ENCODE measurements at regions not wholly inside any gene's neighbourhood (a gene's known extent, or its start where the extent isn't known, plus 50 kb on each side); places are given as distances from the start of the nearest gene placed in this dataset.

GRCh38 chr1:68984289-68984688, 487.4 kb upstream of the DEPDC1 start:
- TF ChIP-seq CTCF (IDR thresholded peaks at IDR 0.05; ENCODE audit: low read depth, low read length) = no peak
- no peak for DNase-seq (ENCODE audit: extremely low read depth, low read depth)

- TF ChIP-seq CTCF (IDR thresholded peaks at IDR 0.05; ENCODE audit: low read depth, low read length) = no peak
- no peak for DNase-seq (ENCODE audit: extremely low read depth, low read depth)
Observed at GRCh38 chr1:68994096-68994495, 497.2 kb upstream of the DEPDC1 start.

GRCh38 chr1:69016468-69016867, 519.6 kb upstream of the DEPDC1 start:
- peak; percentile 1; the same call in 1 of the 2 replicates for TF ChIP-seq CTCF (IDR thresholded peaks at IDR 0.05; ENCODE audit: low read depth, low read length)
- no peak for DNase-seq (ENCODE audit: extremely low read depth, low read depth)

GRCh38 chr1:69029649-69030048, 532.8 kb upstream of the DEPDC1 start:
- no peak for DNase-seq (ENCODE audit: extremely low read depth, low read depth)

GRCh38 chr1:69038379-69038778, 529.3 kb upstream of the LRRC7 start:
- no peak for DNase-seq (ENCODE audit: extremely low read depth, low read depth)
- TF ChIP-seq CTCF (IDR thresholded peaks at IDR 0.05; ENCODE audit: low read depth, low read length) = no peak

More at GRCh38 chr1:69029649-69030048, 532.8 kb upstream of the DEPDC1 start:
- TF ChIP-seq CTCF (IDR thresholded peaks at IDR 0.05; ENCODE audit: low read depth, low read length) = no peak

GRCh38 chr1:69045572-69045971, 522.1 kb upstream of the LRRC7 start:
- TF ChIP-seq CTCF (IDR thresholded peaks at IDR 0.05; ENCODE audit: low read depth, low read length) = no peak
- no peak for DNase-seq (ENCODE audit: extremely low read depth, low read depth)

- DNase-seq (ENCODE audit: extremely low read depth, low read depth) = no peak
Observed at GRCh38 chr1:69055194-69055593, 512.5 kb upstream of the LRRC7 start.

More at GRCh38 chr1:69055194-69055593, 512.5 kb upstream of the LRRC7 start:
- no peak for TF ChIP-seq CTCF (IDR thresholded peaks at IDR 0.05; ENCODE audit: low read depth, low read length)

Data from AG09319 (cell line).